HG03354 (cell line): ENCODE measurements at regions not wholly inside any gene's neighbourhood (a gene's known extent, or its start where the extent isn't known, plus 50 kb on each side); places are given as distances from the start of the nearest gene placed in this dataset.
"Not testable (repeated sequence)": the region's sequence is repeated elsewhere in the genome, so short reads cannot be mapped to it uniquely, and the experiment has no call there.

Experiments
- ATAC-seq: cut with Tn5 transposase; IDR thresholded peaks from one replicate; pipeline ENCODE4 v1.9.1; 2021; ENCODE audit warnings: mild to moderate bottlenecking; ENCODE audit not compliant: unreplicated experiment, poor library complexity, severe bottlenecking

DNA sequence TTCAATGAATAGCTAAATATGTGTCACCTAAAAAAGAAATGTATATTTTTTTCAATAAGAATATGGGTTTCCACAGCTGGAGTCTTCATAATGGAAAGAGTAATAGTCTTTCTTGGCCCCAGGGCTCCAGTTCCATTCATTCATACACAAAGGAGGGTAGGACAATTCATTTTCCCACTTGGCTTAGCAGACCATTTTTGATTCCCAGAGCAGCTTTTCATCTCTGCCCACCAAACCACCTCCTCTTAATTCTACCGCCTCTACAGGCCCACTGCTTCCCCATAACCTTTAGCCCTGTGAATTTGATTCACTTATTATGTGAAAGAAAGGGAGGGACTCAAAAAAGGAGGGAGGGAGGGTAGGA is 129.9 kb upstream of the PAK3 start:
- ATAC-seq = no peak

- ATAC-seq = no peak
These were observed 130.4 kb upstream of the PAK3 start for GRCh38 chrX:110965409-110966090.

DNA sequence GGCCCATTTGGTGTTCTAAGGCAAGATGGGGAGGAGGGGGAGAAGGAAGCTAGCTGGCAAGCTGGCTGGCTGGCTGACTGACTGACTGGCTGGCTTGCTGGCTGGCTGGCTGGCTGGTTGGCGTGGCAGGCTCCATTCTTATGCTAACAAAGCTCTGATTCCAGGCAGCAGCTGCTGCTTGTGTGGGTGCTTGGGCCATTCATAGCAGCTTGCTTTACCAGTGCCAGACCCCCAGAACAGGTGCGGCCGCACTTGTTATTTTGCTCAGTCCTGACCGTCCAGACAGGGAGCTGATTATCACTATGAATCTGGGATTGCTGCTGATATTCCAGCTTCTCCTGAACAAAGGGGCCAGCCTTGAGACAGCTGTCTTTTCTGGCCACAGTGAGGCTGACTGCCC is 131.2 kb upstream of the PAK3 start:
- no peak for ATAC-seq

- ATAC-seq = no peak
These were observed 133.5 kb upstream of the PAK3 start for GRCh38 chrX:110962451-110962850.

- ATAC-seq = no peak
These were observed 140.3 kb upstream of the PAK3 start for GRCh38 chrX:110955706-110956105.

DNA sequence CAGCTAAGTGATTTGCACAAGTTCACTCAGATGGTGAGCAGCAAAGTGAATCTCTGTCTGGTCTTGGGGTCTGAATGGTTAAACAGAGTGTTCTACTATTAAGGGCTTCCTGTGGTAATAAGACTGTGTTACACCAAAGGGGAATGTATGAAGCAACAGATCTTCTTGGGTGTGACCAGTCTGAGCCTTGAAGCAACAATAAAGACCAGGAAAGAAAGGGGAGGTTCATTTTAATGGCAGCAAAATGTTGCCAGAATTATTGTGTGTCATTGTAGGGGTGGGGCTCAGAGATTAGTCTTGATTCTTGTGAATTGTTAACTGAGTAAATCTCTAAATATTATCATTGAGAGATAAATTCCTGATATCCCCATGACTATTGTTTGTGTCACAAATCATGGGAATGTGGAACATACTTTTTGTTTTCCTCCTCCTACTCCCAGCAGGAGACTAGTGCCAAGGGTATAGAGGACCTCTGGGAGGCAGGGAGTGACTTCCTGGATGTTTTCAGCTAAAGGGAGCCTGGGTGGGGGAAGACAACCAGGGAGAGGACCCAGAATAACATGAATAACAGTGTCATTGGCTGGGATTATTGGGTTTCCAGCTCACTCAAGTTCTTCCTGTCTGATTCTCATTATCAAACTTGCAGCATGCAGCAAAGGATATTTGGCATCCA is 141.4 kb upstream of the PAK3 start:
- ATAC-seq = no peak

- no peak for ATAC-seq
These were observed 144.3 kb upstream of the PAK3 start for GRCh38 chrX:110951472-110952269.

DNA sequence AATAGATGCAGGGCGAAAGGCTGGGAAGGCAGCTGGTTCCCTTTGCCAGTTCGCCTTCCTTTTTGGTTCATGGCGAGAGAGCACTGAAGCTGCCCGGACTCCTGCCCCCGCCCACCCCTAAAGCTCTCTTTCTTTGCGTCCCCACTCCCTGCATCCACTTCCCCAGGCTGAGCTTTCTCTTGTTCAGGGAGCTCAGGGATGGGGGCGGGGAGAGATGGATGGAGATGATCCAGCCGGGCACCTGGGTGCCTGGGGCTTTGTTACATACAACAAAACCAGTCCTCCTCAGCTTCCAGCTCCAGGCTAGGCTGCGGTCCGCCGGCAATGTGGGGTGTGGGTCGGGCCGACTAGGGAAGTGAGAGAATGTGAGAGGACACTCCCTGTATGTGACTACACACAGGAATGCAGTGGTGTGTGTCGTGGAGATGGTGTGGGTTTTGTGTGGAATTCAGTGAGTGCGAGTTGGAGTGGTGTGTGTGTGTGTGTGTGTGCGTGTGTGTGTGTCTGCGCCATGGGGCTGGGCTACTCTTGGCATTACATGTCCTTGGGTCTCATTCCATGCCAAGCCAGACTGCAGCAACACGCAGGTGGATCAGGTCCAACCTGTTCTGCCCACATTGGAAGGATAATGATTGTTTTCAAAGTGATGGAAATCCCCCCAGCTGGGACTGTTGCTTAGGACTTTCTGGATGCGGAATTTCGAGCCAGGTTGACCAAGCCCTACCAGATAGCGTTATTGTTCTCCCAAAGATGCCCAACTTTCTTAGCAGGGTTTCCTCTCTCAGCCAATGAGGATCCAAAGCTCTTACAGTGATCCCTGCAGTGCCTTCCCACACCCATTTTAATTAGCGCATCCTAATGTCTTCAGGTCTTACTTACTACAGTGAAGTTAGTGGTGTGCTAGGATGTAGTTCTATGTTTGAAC is 149.4 kb upstream of the CHRDL1 start:
- no peak for ATAC-seq

DNA sequence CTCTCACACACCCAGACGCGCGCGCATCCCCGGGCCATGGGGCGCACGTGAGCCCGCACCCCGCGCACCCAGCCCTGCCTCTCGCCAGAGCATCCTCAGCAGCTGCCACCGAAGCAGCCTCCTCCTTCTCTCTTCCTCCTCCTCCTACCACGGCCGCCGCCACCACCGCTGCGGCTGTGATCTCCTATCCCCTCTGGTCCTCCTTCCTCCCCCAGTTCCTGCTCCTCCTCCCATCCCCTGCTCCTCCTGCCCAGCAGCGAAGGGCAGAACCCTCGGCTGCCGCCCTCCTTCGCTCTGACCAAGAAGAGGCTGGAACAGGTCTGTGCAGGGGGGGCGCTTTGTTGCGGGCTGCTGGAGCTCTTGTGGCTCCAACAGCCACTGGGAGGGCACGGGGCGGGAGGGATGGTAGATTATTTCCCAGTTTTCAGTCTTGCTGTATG is 148.7 kb upstream of the CHRDL1 start:
- no peak for ATAC-seq

DNA sequence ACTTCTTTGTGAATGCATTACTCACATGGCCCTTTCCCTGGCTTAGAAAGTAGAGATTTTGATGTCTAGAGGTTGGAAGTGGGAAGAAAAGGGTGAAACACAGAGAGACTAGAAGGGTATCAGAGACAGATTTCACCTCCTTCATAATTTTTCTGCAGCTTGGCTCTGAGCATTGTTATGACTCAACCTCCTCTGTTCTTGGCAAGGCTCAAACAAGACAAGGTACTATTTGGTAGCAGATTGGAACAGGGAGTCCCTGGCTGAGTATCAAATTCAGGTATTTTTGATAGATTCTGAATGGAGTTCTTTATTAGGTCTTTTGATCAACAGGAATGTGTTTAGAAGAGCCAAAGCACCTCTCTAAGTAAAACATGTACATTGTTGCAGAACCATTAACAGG is 146.3 kb upstream of the CHRDL1 start:
- no peak for ATAC-seq

DNA sequence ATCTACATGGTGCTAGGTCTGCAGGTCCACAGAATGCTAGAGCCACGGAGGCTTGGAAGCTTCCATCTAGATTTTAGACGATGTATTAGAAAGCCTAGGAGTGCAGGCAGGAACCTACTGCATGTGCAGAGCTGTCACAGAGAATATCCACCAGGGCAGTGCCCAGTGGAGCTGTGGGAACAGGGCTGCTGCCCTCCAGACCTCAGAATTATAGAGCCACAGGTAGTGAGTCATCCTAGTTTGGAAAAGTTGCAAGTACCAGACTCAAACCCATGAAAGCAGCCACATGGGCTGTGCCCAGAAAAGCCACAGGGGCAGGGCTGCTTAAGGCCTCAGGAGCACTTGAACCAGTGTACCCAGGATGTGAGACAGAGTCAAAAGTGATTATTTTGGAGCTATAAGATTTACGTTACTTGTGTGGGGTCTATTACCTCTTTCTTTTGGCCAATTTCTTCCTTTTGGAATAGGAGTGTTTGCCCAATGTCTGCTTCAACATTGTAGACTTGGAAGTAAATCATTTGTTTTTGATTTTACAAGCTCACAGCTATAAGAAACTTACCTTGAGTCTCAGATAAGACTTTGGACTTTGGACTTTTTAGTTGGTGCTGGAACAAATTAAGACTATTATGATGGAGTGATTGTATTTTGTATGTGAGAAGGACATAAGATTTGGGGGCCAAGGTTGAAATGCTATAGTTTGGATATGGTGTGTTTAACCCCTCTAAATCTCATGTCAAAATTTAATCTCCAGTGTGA is 143.5 kb upstream of the CHRDL1 start:
- ATAC-seq = no peak

GRCh38 chrX:110924871-110925270 is 129.3 kb upstream of the CHRDL1 start:
- ATAC-seq = no peak

DNA sequence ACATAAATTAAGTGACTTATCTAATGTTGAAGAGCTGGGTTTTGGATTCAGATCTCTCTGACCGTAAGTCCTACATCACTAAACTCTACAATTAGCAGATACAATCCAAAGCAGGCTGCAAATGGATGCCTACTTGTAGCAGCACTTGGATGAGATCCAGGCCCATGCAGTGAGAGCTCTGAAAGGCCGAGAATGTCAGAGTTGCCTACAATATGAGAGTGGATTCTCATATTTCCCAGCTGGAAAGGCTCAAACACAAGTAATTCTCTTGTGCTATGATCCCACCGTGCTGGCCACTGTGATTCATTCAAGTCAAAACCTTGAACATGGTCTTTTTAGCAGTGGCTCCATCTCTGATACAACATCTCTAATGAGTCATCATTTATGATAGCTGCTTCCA is 125.4 kb upstream of the CHRDL1 start:
- ATAC-seq = no peak

DNA sequence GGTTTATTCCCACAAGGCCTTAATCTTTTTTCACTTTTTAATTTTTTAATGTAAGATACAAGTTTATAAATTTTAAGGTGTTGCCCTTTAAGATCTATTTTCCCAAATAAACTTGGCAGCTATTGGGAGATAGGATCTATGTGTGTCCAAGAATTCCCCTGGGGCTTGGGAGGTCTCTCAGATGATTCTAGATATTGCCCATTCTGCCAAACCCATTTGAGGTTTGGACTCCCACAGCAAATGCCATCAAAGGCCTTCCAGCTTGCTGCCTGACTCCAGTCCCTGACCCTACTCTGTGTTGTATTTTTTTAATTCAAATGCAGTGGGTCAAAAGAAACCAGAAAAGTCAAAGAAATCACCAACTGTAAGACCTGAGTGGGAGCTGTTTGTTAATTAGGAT is 120.0 kb upstream of the CHRDL1 start:
- no peak for ATAC-seq

DNA sequence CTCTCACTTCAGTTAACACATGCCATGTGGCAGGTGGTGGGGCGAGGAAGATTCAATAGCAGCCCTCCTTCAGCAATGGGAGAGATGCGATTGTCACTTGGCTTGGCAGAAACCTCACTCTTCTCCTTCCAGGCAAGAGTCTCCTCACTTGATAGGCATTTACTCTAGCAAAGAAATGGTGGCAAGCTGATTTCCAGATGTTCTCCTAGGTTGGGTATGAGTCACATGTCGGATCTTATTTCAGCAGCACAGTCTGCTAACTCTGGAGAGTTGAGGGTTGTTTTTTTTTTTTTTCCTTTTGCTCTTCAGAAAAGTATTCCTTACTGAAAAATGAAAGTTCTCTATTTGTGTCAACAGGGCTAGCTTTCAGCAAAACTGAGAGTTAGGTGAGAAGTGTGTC is 119.5 kb upstream of the CHRDL1 start:
- no peak for ATAC-seq

DNA sequence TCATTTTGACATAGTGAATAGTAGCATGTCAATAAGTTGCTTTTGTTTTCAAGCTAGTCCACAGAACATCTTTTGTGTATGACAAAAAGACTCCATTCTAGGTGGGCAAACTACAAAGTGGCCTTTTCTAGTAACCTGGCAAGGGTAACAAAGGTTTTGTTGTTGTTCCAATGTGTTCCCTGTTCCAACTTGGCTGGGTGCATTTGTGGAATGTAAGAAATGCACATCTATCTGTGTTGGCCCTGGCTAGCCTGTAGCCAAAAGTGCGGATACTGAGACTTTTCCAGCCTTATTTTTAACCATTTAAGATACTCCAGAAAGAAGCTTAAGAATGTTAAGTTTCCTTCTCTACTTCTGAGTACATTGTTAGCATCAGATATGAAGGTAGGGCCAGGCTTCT is 118.7 kb upstream of the CHRDL1 start:
- no peak for ATAC-seq

- not testable (repeated sequence) for ATAC-seq
These were observed 109.1 kb upstream of the CHRDL1 start for GRCh38 chrX:110904747-110905146.

GRCh38 chrX:110881971-110882370 is 86.4 kb upstream of the CHRDL1 start:
- ATAC-seq = no peak

DNA sequence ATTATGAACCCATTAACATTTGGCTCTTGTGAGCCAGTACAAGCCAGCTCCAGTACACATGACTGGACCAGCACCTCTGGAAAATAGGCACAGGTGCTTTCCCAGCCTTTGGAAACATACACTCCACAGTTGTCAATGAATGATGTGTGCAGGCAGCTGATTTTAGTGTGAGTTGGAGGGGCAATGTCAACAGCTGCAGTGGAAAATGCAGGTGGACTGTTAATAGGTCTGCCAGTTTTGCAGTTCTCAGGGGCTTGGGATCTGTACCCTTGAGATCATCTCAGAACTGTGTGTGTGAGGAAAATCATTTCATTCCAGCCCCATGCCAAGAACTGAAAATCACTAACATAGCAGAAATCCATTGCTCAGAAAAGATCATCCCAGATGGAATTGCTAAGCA is 81.7 kb upstream of the CHRDL1 start:
- ATAC-seq = no peak
